GM21423 (cell line): ENCODE measurements at regions not wholly inside any gene's neighbourhood (a gene's known extent, or its start where the extent isn't known, plus 50 kb on each side); places are given as distances from the start of the nearest gene placed in this dataset.
"Not testable (repeated sequence)": the region's sequence is repeated elsewhere in the genome, so short reads cannot be mapped to it uniquely, and the experiment has no call there.

Experiments
- ATAC-seq: cut with Tn5 transposase; IDR thresholded peaks from one replicate; pipeline ENCODE4 v1.9.1; 2021; ENCODE audit warnings: mild to moderate bottlenecking, moderate library complexity; ENCODE audit not compliant: unreplicated experiment

GRCh38 chr3:157589211-157589610 is 86.0 kb upstream of the VEPH1 start:
- ATAC-seq = no peak

GRCh38 chr3:157588386-157589060 is 85.3 kb upstream of the VEPH1 start:
- no peak for ATAC-seq

DNA sequence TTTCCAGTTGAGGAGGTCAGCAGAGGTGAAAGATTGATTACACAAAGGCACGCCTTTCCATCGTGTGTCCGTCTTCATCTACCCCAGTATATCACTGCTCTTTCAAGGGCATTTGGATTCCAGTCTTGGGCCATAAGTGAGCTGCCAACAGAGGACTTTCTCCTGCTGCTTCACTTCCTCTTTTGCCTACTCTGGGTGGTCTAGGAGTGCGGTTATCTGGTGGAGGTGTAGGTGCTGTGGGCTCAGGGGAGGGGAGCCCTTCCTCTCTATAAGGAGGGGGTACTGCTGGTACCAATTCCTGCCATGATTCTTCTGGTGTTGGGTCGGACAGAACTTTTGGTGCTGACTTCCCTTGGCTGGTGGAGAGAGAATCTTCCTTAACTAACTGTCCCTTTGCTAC is 83.1 kb upstream of the VEPH1 start:
- no peak for ATAC-seq

DNA sequence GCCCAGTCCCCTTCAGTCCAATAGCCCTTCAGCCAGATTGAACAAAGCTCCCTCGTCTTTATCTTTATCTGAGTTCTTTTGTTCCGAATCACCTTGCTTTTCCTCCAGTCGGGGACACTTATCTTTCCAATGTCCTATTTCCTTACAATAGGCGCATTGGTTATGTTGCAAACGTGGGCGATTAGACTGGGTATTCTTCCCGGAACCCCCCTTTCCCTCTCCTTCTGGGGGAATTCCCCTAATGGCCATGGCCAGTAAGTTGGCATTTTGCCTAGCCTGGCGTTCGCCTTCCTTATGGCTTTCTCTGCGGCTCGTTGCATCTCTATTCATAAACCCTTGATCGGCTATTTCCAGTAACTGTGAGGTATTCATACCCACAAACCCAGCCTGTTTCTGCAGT is 82.2 kb upstream of the VEPH1 start:
- no peak for ATAC-seq

DNA sequence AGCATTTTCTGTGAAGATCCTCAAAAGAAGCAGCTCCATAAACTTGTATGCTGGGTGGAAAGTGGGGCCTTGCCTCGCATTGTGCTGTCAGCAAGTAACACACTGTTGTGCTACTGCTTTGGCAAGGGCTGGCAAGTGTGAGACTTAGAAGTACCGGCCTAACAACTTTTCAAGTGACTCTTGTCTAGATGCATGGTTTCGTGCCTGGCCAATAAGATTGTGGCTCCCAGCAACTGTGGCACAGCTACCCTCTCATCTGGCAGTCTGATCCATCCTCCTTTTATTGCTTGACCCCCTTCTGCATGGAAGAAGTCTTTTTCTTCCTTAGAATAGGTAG is 79.4 kb upstream of the VEPH1 start:
- no peak for ATAC-seq

DNA sequence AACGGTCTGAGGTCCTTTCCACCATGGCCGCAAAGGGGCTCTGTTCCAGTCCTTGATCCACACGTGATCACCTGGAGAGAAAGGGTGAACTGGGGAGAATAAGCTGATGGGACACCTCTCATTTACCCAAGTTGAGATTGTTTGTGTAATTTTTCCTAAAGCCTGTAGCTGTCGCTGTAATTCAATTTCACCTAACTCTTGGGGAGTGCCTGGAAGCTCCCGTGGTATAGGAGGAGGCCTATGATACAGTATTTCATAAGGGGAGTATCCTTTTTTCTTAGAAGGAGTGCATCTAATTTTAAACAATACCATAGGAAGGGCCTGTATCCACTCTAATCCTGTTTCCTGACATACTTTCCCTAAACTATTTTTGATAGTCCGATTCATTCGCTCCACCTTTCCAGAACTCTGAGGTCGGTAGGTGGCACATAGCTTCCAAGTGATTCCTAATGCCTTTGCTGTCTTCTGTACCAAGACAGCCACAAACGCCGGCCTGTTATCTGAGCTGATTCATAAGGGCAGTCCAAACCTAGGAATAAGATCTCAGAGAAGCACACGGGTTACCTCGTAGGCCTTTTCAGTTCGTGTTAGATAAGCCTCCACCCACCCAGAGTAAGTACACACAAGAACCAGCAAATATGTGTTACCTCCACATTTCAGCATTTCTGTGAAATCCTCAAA is 78.9 kb upstream of the VEPH1 start:
- not testable (repeated sequence) for ATAC-seq

DNA sequence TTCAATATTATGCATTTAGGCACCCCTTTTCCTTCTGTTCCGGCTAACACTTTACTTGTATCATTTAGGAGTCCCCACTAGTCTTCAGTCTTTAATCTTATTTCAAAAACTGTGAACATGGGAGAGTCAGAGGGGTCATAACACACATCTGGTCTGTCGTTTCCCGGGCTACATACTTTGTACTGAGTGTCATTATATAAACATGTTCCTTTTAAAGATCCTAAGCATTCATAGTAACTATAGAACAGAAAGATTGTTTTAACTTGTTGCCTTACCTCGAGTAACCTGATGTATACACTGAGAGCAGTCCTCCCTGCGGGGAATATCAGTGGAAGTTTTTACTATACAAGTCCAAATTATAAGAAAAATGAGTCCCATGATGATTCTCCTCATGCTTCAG is 78.2 kb upstream of the VEPH1 start:
- no peak for ATAC-seq

DNA sequence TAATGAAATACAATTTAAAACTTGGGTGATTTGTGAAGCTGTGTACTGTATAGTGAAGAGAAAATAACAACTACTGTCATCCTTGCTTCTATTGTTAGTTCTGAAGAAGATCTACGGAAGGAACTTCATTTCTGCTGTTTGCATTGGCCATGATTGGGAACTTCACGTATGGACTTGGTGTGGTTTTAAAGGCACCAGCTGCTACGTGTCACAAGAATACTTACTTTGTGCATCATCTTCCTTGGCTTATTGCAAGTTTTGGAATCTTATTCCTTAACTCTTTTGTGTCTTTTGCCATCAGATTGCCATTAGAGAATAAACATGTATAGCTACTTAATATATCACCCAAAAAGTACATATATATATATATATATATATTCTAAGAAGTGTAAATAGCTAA is 75.0 kb upstream of the VEPH1 start:
- no peak for ATAC-seq

DNA sequence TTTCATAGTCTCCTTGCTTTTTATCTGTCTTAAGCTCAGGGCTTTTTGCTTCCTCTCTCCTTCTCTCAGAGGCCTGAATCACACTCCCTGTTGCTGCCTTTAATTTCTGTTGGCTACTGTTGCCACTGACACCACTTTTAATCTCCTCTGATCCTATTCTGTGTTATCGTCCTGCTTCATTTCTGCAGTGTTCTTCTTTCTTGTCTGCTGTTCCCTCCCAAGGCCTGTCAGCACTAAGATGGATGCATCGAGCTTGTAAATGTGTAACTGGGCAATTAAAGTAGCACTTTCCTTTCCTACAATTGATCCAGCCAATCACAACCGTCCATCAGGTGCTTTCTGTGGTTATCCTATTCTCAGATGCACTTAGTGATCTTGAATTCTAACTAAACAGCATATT is 71.3 kb upstream of the VEPH1 start:
- ATAC-seq = no peak

DNA sequence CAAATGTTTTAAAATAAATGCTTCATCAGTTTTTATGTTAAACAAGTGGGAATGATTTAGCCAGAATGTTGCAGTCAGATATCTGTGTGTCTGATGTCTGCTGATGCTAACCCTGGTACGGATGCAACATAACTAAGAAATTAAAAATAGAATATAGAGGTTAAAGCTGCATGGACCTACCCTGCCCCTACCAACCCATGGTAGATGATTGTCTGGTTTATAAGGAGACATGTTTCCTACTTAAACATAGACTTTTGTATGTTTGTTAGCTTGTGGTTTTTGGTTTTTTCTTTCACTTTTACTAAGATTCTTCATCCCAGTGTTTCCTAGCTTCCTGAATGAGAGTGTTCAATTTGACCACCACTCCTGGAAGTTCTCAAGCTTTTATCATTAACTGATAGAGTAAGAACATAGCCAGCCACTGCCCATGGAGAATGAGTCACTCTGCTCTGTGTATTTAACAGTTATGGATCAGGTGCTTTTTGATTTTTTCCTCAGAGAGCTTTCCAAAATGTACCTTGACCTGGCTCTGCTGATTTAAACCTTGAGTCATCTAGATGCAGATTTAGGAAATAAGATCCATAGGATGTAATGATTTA is 70.7 kb upstream of the VEPH1 start:
- ATAC-seq = no peak

DNA sequence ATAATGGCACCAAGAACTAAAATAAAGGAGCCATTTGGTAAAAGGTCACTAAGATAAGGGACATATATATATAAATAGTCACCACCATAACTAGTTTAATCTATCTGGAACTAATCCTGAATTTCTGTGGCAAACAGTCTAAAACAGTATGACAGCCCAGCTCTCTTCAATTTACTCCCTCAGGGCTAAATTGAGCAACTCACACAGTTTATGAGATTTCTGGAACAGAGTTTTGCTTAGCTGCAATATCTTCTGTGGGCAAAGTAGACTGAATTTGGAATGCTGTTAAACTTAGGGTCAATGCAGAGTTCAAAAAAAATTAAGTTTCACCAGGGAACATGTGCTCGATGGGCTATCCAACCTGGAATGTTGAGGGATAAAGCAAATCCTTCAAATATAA is 70.1 kb upstream of the VEPH1 start:
- no peak for ATAC-seq

GRCh38 chr3:157572559-157573270 is 69.5 kb upstream of the VEPH1 start:
- no peak for ATAC-seq

GRCh38 chr3:157566596-157566995 is 63.4 kb upstream of the VEPH1 start:
- no peak for ATAC-seq

DNA sequence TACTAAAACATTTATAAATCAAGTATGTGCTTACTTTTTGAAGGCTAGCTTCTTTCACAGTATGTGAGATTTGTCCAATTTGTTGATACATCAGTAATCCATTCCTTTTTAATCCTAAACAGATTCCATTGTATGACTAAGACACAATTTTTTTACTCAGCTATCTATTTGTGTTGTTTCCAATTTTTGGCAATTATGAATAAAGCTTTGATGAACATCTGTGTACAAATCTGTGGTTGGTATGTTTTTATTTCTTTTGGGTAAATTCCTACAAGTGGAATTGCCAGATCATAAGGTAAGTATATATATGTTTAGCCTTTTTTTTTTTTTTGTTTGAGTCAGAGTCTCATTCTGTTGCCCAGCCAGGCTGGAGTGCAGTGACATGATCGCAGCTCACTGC is 56.2 kb upstream of the VEPH1 start:
- ATAC-seq = no peak
